ENCODE measurements at regions not wholly inside any gene's neighbourhood (a gene's known extent, or its start where the extent isn't known, plus 50 kb on each side); places are given as distances from the start of the nearest gene placed in this dataset.

- no peaks in the 10 kb centered on the region for H3K4me1 ChIP-seq
- H3K36me3 ChIP-seq: no peaks in the 10 kb centered on the region
- no peak for DNase-seq
- H3K27me3 ChIP-seq: no peaks in the 10 kb centered on the region
- no peaks in the 10 kb centered on the region for H3K9me3 ChIP-seq
- no peak for ATAC-seq (ENCODE audit: low FRiP score in 2 of 2)
- no peak for TF ChIP-seq EP300 (IDR thresholded peaks at IDR 0.05)
- TF ChIP-seq CTCF (IDR thresholded peaks at IDR 0.05): no peak
- no peak for TF ChIP-seq POLR2A (IDR thresholded peaks at IDR 0.05)
- no peak for TF ChIP-seq POLR2AphosphoS5 (IDR thresholded peaks at IDR 0.05)
- 93 to 96% methylated on average over 1 of the region's 1 CpG for WGBS, 2 donors
- no peak overlapping the region for H3K4me3 ChIP-seq
- H3K27ac ChIP-seq: no peak overlapping the region
These were observed 190.0 kb upstream of the SPRY2 start for GRCh38 chr13:80530902-80531301.

- no peak for DNase-seq
- TF ChIP-seq POLR2AphosphoS5 (IDR thresholded peaks at IDR 0.05): no peak
- no peak for TF ChIP-seq EP300 (IDR thresholded peaks at IDR 0.05)
- TF ChIP-seq CTCF (IDR thresholded peaks at IDR 0.05): no peak
- no peak for TF ChIP-seq POLR2A (IDR thresholded peaks at IDR 0.05)
These were observed 189.3 kb upstream of the SPRY2 start for GRCh38 chr13:80530191-80530590.

GRCh38 chr13:80529734-80530133 lies 188.8 kb upstream of the SPRY2 start:
- H3K27me3 ChIP-seq: no peaks in the 10 kb centered on the region
- no peaks in the 10 kb centered on the region for H3K36me3 ChIP-seq
- TF ChIP-seq POLR2A (IDR thresholded peaks at IDR 0.05) (no peak), EP300 (IDR thresholded peaks at IDR 0.05) (no peak), CTCF (IDR thresholded peaks at IDR 0.05) (no peak), POLR2AphosphoS5 (IDR thresholded peaks at IDR 0.05) (no peak)
- DNase-seq: no peak
- H3K4me3 ChIP-seq: no peak overlapping the region
- no peak overlapping the region for H3K27ac ChIP-seq
- no peaks in the 10 kb centered on the region for H3K4me1 ChIP-seq
- no peak for ATAC-seq (ENCODE audit: low FRiP score in 2 of 2)
- 77 to 78% methylated on average over 3 of the region's 3 CpGs for whole genome bisulfite sequencing, 2 donors
- no peaks in the 10 kb centered on the region for H3K9me3 ChIP-seq

More at GRCh38 chr13:80530191-80530590, 189.3 kb upstream of the SPRY2 start:
- no peaks in the 10 kb centered on the region for H3K4me1 ChIP-seq
- WGBS, 2 donors: 79 to 82% methylated on average over 4 of the region's 4 CpGs
- no peaks in the 10 kb centered on the region for H3K9me3 ChIP-seq
- no peak overlapping the region for H3K4me3 ChIP-seq
- no peak for ATAC-seq (ENCODE audit: low FRiP score in 2 of 2)
- no peaks in the 10 kb centered on the region for H3K36me3 ChIP-seq
- H3K27ac ChIP-seq: no peak overlapping the region
- H3K27me3 ChIP-seq: no peaks in the 10 kb centered on the region

DNA sequence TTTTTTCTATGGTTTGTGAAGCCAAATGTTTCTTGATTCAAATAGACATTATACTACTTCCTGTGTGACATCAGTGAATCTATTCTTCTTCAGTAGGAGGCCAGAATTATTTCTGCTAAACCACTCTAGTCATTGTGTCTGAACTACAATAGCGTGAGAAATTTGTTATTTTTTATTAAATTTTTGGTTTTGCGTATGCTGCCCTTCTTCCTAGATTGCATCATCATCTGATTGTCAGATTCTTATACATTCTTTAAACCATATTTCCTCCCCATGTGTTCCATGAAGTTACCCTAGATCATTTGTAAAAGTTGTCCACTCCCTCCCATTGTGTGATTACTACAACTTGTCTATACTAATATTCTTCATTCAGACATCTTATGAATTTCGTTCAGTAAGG lies 187.8 kb upstream of the SPRY2 start:
- no peak for TF ChIP-seq CTCF (IDR thresholded peaks at IDR 0.05)
- TF ChIP-seq POLR2AphosphoS5 (IDR thresholded peaks at IDR 0.05): no peak
- no peak for TF ChIP-seq POLR2A (IDR thresholded peaks at IDR 0.05)
- TF ChIP-seq EP300 (IDR thresholded peaks at IDR 0.05): no peak
- Histone ChIP-seq H3K9me3 (no peaks in the 10 kb centered on the region), H3K4me1 (no peaks in the 10 kb centered on the region), H3K27me3 (no peaks in the 10 kb centered on the region), H3K36me3 (no peaks in the 10 kb centered on the region), H3K4me3 (no peak overlapping the region), H3K27ac (no peak overlapping the region)
- ATAC-seq (ENCODE audit: low FRiP score in 2 of 2) (no peak), DNase-seq (no peak)
- 91 to 92% methylated on average over 3 of the region's 3 CpGs for WGBS, 2 donors

DNA sequence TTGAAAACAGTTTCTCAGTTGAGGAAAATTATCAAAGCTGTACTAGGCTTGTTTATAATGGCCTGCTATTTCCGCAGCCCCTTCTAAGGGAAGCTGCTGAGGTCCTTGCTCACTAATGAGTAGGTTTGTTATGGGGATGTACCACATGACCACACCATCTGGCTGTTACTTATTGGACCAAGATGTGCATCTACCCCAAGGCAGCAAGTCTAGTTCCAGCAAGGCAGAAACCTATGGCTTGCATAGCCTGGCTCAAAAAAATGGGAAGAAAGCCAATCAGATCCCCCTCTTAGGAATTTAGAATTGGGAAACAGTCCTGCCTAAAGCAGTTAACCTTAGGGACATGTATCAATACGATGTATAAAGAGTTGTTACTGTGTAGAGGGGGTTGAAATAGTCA lies 186.5 kb upstream of the SPRY2 start:
- Histone ChIP-seq H3K9me3 (no peaks in the 10 kb centered on the region), H3K27ac (no peak overlapping the region), H3K27me3 (no peaks in the 10 kb centered on the region), H3K36me3 (no peaks in the 10 kb centered on the region), H3K4me3 (no peak overlapping the region), H3K4me1 (no peaks in the 10 kb centered on the region)
- DNase-seq (no peak), ATAC-seq (ENCODE audit: low FRiP score in 2 of 2) (no peak)
- 81 to 94% methylated on average over 2 of the region's 2 CpGs for WGBS, 2 donors
- no peak for TF ChIP-seq EP300 (IDR thresholded peaks at IDR 0.05)
- TF ChIP-seq POLR2AphosphoS5 (IDR thresholded peaks at IDR 0.05): no peak
- no peak for TF ChIP-seq POLR2A (IDR thresholded peaks at IDR 0.05)
- no peak for TF ChIP-seq CTCF (IDR thresholded peaks at IDR 0.05)

All from upper lobe of left lung (tissue), 6 donors.